ENCODE measurements at regions not wholly inside any gene's neighbourhood (a gene's known extent, or its start where the extent isn't known, plus 50 kb on each side); places are given as distances from the start of the nearest gene placed in this dataset.
"Not testable (repeated sequence)": the region's sequence is repeated elsewhere in the genome, so short reads cannot be mapped to it uniquely, and the experiment has no call there.

DNA sequence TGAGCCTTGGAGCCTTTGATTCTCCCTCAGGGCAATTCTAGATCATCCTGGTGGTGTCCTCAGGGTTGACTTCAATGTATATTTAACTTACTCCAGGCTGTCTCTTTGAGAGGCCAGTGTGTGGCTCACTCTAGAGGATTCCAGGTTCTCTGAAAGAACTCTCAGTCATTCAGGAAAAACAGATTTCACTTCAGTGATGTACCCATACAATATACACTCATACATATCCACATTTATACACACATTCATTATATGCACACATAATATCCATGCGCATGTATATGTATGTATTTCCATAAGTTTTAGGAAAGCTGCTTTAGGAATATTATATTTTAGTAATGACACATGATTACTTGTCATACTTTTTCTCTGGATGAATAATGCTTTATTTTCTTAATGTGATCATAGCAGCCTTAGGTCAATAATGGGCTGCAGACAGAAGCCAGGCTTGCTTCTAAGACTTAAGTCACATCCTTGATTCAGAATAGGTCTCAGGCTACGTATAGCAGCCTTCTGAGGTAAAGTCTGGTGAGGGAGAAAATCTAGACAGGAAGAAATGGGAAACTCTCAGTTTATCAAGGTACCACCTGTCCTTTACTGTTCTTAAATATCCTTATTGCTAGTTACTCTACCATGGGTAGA lies 397.0 kb downstream of the GPAT3 start:
- DNase-seq (ENCODE audit: low read depth in 2 of 3, low spot score in 2 of 3), result no peak

GRCh38 chr4:83931659-83932438 lies 395.9 kb downstream of the GPAT3 start:
- DNase-seq (ENCODE audit: low read depth in 2 of 3, low spot score in 2 of 3), result no peak

DNA sequence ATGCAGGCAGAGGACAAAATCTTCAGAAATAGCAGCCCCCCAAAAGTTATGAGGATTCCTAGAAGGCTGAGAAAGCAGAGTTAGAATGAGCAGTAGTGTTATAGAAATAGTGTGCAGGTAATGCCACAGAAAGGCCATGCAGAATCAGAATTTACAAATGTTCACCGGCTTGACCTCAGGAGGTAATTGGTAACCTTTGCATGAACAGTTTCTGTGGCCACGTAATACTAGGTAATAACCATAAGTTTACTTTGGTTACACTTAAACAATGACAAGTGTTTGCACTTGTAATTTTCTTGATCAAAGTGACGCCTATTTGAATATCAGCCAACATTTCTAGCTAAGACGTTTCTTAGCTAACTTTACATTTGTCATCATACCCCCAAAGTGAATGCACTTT lies 393.6 kb downstream of the GPAT3 start:
- no peak for DNase-seq (ENCODE audit: low read depth in 2 of 3, low spot score in 2 of 3)

GRCh38 chr4:83926950-83927349 lies 391.0 kb downstream of the GPAT3 start:
- DNase-seq (ENCODE audit: low read depth in 2 of 3, low spot score in 2 of 3), result no peak

- DNase-seq (ENCODE audit: low read depth in 2 of 3, low spot score in 2 of 3), result no peak
These were observed 387.4 kb downstream of the GPAT3 start for GRCh38 chr4:83923341-83923740.

- no peak for DNase-seq (ENCODE audit: low read depth in 2 of 3, low spot score in 2 of 3)
These were observed 386.5 kb downstream of the GPAT3 start for GRCh38 chr4:83922402-83922801.

DNA sequence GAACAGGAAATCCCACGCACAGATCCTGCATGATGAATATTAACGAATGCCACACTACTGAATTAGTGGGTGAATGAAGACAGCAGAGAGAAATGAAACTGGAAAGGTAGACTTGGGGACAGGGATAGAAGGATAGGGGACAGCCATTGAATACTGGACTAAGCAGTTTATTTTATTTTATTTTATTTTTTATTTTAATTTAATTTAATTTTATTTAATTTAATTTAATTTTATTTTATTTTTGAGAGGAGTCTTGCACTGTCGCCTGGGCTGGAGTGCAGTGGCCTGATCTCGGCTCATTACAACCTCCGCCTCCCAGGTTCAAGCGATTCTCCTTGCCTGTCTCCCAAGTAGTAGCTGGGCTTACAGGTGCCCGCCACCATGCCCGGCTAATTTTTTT lies 385.2 kb downstream of the GPAT3 start:
- no peak for DNase-seq (ENCODE audit: low read depth in 2 of 3, low spot score in 2 of 3)

DNA sequence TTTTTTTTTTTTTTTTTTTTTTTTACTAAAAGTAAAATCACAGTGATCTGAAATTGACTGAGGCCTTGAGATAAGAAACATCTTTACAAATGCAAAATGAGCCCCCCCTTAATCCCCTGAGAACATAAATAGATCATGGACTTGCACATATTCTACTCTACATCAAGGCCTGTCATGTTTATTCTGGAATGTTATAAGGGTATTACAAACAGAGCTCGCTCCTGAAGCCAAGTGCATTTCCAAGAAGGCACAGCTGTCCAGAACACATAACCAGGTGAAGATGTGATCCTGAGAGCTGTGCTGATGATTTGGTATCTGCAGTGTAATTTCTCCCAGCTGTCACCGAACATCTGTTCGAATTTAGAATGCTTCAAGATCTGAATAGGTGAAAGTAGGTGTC lies 384.5 kb downstream of the GPAT3 start:
- no peak for DNase-seq (ENCODE audit: low read depth in 2 of 3, low spot score in 2 of 3)

GRCh38 chr4:83917572-83917971 lies 381.7 kb downstream of the GPAT3 start:
- DNase-seq (ENCODE audit: low read depth in 2 of 3, low spot score in 2 of 3), result no peak

DNA sequence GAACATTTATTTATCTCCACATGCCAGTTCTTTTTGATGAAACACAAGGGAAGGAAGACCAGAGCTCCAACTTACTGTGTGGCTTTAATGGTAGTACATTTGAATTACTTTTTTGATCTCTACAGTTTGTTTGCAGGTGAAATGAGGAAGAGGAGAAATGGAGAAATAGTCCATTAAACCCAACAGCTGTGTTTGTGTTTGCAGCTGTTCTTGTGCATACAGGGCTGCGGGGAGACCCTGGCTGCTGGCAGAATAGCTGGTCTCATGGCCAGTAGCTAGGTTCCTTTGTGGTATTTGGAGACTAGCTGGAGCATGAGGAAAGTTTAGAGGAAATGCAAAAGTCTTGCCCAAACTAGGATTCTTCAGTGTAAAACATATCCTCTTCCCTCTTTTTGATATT lies 374.8 kb downstream of the GPAT3 start:
- DNase-seq (ENCODE audit: low read depth in 2 of 3, low spot score in 2 of 3), result no peak

- no peak for DNase-seq (ENCODE audit: low read depth in 2 of 3, low spot score in 2 of 3)
These were observed 370.7 kb downstream of the GPAT3 start for GRCh38 chr4:83906561-83906960.

GRCh38 chr4:83905952-83906351 lies 370.0 kb downstream of the GPAT3 start:
- DNase-seq (ENCODE audit: low read depth in 2 of 3, low spot score in 2 of 3), result no peak

GRCh38 chr4:83903740-83904139 lies 367.8 kb downstream of the GPAT3 start:
- not testable (repeated sequence) for DNase-seq (ENCODE audit: low read depth in 2 of 3, low spot score in 2 of 3)

GRCh38 chr4:83894831-83895230 lies 358.9 kb downstream of the GPAT3 start:
- no peak for DNase-seq (ENCODE audit: low read depth in 2 of 3, low spot score in 2 of 3)

GRCh38 chr4:83890816-83891215 lies 354.9 kb downstream of the GPAT3 start:
- DNase-seq (ENCODE audit: low read depth in 2 of 3, low spot score in 2 of 3), result no peak

GRCh38 chr4:83890231-83890630 lies 354.3 kb downstream of the GPAT3 start:
- no peak for DNase-seq (ENCODE audit: low read depth in 2 of 3, low spot score in 2 of 3)

- DNase-seq (ENCODE audit: low read depth in 2 of 3, low spot score in 2 of 3), result no peak
These were observed 353.9 kb downstream of the GPAT3 start for GRCh38 chr4:83889802-83890201.

DNA sequence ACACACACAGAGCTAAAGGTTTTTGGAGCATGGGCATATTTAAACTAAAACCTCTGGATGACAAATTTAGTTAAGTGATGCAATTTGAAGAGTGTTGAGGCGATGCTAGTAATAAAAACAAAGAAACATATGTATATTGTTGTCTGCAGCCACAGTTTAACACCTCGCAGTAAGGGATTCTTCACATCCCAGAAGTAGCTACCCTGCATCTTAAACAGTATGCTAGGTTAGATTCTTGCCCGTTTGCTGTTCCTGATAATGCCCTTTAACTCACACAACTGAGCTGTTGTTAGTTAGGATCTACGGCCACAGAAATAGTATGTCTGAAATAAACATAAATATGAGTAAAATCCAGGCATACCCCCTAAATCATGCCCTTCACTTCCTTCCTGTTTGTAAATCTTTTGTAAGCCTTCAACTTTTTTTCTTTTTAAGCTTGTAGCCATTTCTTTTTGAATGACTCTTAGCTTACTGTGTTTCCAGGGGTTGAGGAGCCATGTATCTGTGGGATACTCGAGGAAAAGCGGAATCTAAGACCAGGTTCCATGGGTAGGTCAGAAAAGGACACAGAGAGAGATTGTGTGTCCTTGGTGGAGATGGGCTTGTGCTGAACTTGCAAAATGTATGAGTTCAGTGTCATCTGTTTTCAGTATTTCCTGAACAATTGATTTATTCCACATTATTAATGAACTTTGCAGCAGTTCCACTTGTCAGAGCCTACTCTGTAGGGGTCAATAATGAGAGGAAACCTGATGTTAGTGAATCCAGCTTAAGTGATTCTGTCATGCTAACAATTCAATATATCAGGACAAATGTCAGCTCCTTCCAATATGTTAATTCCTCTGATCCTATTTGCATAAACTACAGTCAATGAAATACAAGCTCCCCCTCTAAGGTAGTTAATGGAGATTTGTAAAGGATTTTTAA lies 349.6 kb downstream of the GPAT3 start:
- DNase-seq (ENCODE audit: low read depth in 2 of 3, low spot score in 2 of 3), result no peak

- no peak for DNase-seq (ENCODE audit: low read depth in 2 of 3, low spot score in 2 of 3)
These were observed 340.1 kb downstream of the GPAT3 start for GRCh38 chr4:83876047-83876446.

- DNase-seq (ENCODE audit: low read depth in 2 of 3, low spot score in 2 of 3), result no peak
These were observed 339.5 kb downstream of the GPAT3 start for GRCh38 chr4:83875437-83875836.

- DNase-seq (ENCODE audit: low read depth in 2 of 3, low spot score in 2 of 3), result no peak
These were observed 338.1 kb downstream of the GPAT3 start for GRCh38 chr4:83873996-83874395.

All from hematopoietic multipotent progenitor cell (in vitro differentiated cells).